Stimulated activated CD4-positive, alpha-beta T cell treated with anti-CD3 and anti-CD28 coated beads, TNF-alpha, amount 100 ng/mL, for 24 hours (primary cell): ENCODE measurements at regions not wholly inside any gene's neighbourhood (a gene's known extent, or its start where the extent isn't known, plus 50 kb on each side); places are given as distances from the start of the nearest gene placed in this dataset.

Experiments
- DNase-seq, 3 experiments: peaks; one replicate each; pipeline ENCODE4 v3.0.0-alpha.2; 2020; ENCODE audit warnings: low read depth in 3 of 3

GRCh38 chr16:87127766-87128147, 189.4 kb downstream of the C16orf95 start:
- DNase-seq, result no peak

GRCh38 chr16:87129771-87130170, 187.4 kb downstream of the C16orf95 start:
- DNase-seq, result no peak

- no peak for DNase-seq
These were observed 185.9 kb downstream of the C16orf95 start for GRCh38 chr16:87131061-87131995.

- no peak for DNase-seq
These were observed 185.2 kb downstream of the C16orf95 start for GRCh38 chr16:87131996-87132345.

GRCh38 chr16:87132361-87133014, 184.7 kb downstream of the C16orf95 start:
- DNase-seq, result no peak

- DNase-seq, result no peak
These were observed 183.9 kb downstream of the C16orf95 start for GRCh38 chr16:87133112-87133850.

GRCh38 chr16:87133966-87134627, 183.1 kb downstream of the C16orf95 start:
- no peak for DNase-seq

- DNase-seq, result no peak
These were observed 182.6 kb downstream of the C16orf95 start for GRCh38 chr16:87134628-87134995.

GRCh38 chr16:87135246-87136030, 181.8 kb downstream of the C16orf95 start:
- DNase-seq, result no peak

- no peak for DNase-seq
These were observed 178.9 kb downstream of the C16orf95 start for GRCh38 chr16:87138316-87138715.

GRCh38 chr16:87138738-87139267, 178.4 kb downstream of the C16orf95 start:
- no peak for DNase-seq

GRCh38 chr16:87140211-87141200, 176.7 kb downstream of the C16orf95 start:
- DNase-seq, result no peak

GRCh38 chr16:87141402-87141801, 175.8 kb downstream of the C16orf95 start:
- DNase-seq, result no peak

- no peak for DNase-seq
These were observed 173.5 kb downstream of the C16orf95 start for GRCh38 chr16:87143661-87144121.

- DNase-seq, result no peak
These were observed 173.0 kb downstream of the C16orf95 start for GRCh38 chr16:87144232-87144631.

GRCh38 chr16:87145181-87146176, 171.7 kb downstream of the C16orf95 start:
- no peak for DNase-seq

GRCh38 chr16:87146676-87147075, 170.5 kb downstream of the C16orf95 start:
- no peak for DNase-seq

GRCh38 chr16:87149051-87149450, 168.1 kb downstream of the C16orf95 start:
- no peak for DNase-seq
